HG03571 (cell line): ENCODE measurements at regions not wholly inside any gene's neighbourhood (a gene's known extent, or its start where the extent isn't known, plus 50 kb on each side); places are given as distances from the start of the nearest gene placed in this dataset.
A peak's percentile ranks its signal among the peaks of the same experiment; 100 is the strongest.
"Not testable (repeated sequence)": the region's sequence is repeated elsewhere in the genome, so short reads cannot be mapped to it uniquely, and the experiment has no call there.

Experiments
- ATAC-seq: cut with Tn5 transposase; IDR thresholded peaks from one replicate; pipeline ENCODE4 v1.9.1; 2021; ENCODE audit not compliant: unreplicated experiment

DNA sequence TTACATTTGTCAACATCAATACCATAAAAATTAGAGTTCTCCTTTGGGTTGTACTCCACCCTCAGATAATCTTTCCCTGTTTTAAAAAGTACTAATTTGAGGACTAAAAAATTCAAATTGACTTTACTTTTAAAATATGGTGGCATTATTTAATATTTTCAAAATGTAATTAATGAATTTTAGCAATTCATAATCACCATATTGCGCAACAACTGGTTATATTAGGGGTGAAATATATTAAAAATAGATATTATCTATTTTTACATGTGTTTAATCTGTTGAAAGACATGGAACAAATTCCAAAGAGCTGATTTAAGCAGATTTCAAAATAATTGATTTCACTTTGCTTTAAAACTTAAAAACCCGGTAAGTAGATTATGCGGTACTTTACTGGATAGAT, 236.6 kb upstream of the NOL4 start:
- ATAC-seq, result no peak

DNA sequence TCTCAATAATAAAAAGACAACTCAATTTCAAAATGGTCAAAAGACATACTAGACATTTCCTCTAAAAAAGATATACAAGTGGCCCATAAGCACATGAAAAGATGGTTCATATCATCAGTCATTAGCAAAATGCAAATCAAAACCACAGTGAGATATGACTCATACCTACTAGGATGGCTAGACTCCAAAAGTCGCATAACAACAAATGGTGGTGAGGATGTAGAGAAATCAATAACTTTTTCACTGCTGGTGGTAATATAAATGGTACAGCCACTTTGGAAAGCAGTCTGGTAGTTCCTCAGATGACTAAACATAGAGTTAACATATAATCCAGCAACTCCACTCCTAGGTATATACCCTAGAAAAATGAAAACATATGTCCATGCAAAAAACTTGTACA, 242.3 kb upstream of the NOL4 start:
- ATAC-seq, result peak; percentile 75

DNA sequence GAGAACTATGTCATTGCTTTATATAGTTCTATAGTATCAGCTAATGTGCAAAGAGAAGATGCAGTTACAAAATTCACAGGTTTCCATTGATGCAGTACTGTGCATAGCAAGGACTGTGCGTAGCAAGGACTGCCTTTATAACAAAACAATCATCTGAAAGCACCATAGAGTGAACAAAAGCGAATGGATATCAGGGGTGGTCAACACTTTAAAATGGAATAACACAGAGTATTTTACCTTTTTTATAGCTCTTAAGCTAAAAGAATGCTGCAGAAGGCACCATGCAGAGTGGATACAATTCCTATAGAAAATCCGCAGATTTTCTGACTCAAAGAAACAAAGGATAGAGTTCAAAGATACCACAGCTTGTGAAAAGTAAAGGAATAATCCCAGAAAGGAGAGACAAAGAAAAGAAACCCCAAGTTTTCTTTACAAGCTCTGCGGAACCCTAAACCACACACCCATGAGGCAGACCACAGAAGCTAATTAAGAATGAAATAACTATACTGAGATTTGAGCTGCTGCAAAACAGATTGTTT, 229.9 kb upstream of the DTNA start:
- ATAC-seq, result no peak

- ATAC-seq, result no peak
These were observed 227.9 kb upstream of the DTNA start for GRCh38 chr18:34482204-34482603.

GRCh38 chr18:34483198-34483597, 226.9 kb upstream of the DTNA start:
- no peak for ATAC-seq

GRCh38 chr18:34491719-34492118, 218.4 kb upstream of the DTNA start:
- ATAC-seq, result no peak

DNA sequence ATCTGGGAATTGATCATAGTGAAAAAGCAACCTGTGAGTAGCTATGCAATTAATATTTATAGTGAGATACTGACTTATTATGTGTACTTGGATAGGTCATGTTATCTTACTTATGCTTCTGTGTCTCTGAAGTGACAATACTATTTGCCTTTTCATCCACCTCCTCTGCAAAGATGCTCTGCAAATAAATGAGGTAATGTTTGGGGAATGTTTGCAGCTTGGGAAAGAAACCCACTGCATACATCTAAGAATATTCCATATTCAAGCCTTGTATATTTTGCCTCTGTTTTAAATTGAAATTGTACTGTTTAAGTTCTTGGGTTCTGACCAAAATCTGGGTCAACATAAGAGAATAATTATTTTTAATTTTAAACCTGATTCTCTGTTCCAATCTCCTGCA, 217.4 kb upstream of the DTNA start:
- ATAC-seq, result no peak

- no peak for ATAC-seq
These were observed 217.0 kb upstream of the DTNA start for GRCh38 chr18:34493099-34493544.

GRCh38 chr18:34493566-34494358, 216.3 kb upstream of the DTNA start:
- no peak for ATAC-seq

GRCh38 chr18:34494359-34494696, 215.8 kb upstream of the DTNA start:
- no peak for ATAC-seq

DNA sequence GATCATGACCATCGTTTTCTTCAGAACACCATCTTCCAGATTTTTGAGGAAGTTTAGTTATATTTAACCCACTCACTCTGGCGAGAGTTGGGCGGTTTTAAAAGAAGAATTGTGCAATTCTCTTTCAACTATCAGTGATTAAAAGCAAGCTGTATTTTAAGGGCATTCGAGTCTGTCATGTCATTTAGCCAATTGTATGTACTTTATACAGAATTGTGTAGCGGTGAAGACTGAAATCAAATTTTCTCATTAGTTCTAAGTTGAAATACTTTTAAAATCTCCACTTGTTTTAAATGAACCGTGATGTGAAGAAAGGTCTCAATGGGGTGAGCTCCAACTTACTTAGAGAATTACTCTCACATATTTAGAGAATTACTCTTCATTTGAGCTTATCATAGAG, 214.6 kb upstream of the DTNA start:
- no peak for ATAC-seq

GRCh38 chr18:34501553-34501952, 208.5 kb upstream of the DTNA start:
- no peak for ATAC-seq

DNA sequence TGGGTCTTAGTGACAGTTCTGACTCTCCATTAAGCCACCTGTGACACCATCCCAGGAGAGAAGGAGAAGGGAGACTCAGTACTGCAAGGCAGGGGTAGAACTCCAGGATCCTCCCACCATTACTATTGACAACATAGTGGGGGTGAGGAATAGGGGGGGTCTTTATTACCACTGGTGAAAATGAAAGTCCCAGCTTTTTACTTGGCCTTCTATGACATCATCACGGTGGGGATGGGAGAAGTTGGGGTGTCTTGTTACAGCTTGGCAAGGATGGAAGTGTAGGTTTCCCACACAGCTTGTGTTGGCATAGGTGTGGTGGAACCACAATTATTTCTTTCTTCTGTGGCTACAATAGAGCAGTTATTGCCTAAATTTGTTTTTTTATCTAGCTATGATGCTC, 203.9 kb upstream of the DTNA start:
- no peak for ATAC-seq

DNA sequence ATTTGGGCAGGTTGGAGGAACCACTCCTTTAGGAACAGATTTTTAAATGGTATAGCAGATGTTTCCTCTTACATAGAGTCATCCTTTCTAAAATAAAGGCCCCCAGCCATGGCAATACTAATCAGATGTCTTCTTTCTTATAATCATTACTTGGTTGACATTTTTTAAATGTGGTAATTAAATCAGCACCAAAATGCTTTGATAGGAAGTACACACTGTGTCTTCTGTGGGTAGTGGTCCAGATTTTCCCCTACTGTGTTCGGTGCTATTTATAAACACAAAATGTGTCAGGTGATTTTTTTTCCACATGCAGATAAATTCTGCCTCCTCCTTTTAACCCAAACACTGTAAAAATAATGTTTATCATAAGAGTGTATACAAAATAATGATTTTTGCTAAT, 200.9 kb upstream of the DTNA start:
- no peak for ATAC-seq

DNA sequence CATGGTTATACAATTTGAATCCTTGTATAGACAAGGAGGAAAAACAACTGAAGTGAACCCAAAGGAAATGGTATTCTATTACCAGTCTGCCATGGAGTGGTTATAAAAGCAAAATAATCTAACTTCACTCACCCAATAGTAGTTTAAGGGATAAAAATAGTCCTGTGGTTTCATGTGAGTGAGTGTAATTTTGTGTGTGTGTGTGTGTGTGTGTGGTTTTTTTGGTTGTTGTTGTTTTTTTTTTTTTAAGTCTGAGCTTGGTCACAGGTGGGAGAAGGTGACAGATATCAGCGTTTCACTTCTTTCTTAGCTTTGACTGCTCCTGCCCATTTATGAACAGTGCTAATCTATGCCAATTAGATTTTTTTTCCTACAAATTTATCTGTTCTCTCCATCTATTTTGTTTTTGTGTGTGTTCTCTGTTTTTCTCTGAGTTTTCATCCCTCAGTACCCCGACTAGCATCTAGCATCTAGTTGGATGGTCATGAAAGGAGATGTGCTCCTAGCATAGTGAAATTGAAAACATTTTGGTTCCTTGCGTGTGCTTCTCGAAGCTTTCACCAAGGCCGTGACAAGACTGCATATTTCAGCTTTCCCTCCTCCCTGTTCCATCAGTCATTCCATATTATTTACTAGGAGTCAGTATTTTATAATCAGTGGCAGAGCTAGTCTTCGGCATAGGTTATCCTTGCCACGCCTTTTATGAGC, 200.1 kb upstream of the DTNA start:
- ATAC-seq, result no peak

- ATAC-seq, result no peak
These were observed 199.2 kb upstream of the DTNA start for GRCh38 chr18:34510926-34511325.

DNA sequence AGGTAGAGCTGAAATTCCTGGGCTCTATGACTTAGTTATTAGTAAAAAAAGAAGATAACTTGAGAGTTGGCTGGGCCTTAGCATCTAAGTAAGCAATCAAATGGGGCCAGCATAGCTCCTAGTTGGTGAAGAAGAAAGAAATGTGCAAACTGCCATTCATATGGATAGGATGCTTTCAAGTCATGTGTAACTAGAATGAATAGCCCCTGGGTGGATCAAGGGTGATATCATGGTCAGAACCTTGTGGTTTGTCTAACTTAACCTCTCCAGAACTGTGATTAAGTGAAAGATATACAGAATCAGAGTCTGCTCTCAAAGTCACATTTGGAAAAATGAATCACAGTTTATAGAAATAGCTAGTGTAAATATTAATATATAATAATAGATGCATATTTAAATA, 198.7 kb upstream of the DTNA start:
- no peak for ATAC-seq

DNA sequence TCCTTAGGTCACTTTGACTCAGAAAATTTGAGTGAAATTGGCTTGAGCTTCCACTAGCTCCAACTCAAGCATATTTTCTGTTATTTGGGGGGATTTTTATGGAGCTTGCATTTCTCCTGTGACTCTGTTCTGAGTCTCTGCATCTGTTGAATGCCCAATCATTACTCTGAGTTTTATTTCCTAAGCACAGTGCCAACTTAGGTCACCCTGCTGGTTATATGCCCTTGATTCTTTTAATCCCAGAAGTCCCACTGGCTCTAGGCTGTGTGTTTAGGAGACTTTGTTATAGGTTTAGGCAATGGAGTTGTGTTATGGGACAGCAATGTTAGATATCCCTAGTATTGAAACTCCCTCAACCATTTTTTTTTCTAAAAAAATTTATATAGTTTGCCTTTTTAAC, 198.2 kb upstream of the DTNA start:
- no peak for ATAC-seq

GRCh38 chr18:34514238-34514637, 195.9 kb upstream of the DTNA start:
- ATAC-seq, result no peak

GRCh38 chr18:34514957-34515356, 195.1 kb upstream of the DTNA start:
- no peak for ATAC-seq

GRCh38 chr18:34516355-34516754, 193.7 kb upstream of the DTNA start:
- ATAC-seq, result not testable (repeated sequence)

DNA sequence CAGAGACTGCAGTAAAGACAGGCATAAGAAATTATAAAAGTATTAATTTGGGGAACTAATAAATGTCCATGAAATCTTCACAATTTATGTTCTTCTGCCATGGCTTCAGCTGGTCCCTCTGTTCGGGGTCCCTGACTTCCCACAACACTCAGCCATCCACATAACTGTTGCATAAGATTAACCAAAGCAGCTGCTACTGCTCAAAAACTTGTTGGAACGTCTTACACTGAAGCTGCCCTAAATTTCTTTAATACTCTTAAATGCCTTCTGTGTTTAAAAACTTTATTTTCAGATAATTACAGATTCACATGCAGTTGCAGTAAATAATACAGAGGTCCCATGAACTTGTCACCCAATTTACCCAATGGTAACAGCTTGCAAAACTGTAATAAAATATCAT, 193.1 kb upstream of the DTNA start:
- not testable (repeated sequence) for ATAC-seq
